ENCODE measurements at regions not wholly inside any gene's neighbourhood (a gene's known extent, or its start where the extent isn't known, plus 50 kb on each side); places are given as distances from the start of the nearest gene placed in this dataset.

GRCh38 chr4:72900952-72901351, 168.6 kb downstream of the COX18 start:
- TF ChIP-seq CTCF (IDR thresholded peaks at IDR 0.05; ENCODE audit: low read depth, low read length, missing input control): no peak
- TF ChIP-seq REST (IDR thresholded peaks at IDR 0.05): no peak
- TF ChIP-seq RAD21 (IDR thresholded peaks at IDR 0.05): no peak
- no peak for TF ChIP-seq YY1 (IDR thresholded peaks at IDR 0.05)
- no peak for TF ChIP-seq TAF1 (conservative IDR thresholded peaks at IDR 0.05)
- TF ChIP-seq NR2F2 (IDR thresholded peaks at IDR 0.05): no peak
- TF ChIP-seq GABPA (IDR thresholded peaks at IDR 0.05 in 1 of 2, conservative IDR thresholded peaks at IDR 0.05 in 1 of 2): no peak
- TF ChIP-seq EGR1 (IDR thresholded peaks at IDR 0.05; ENCODE audit: low read depth in 2 of 2): no peak
- no peak for TF ChIP-seq SP1 (IDR thresholded peaks at IDR 0.05)
